ENCODE measurements at regions not wholly inside any gene's neighbourhood (a gene's known extent, or its start where the extent isn't known, plus 50 kb on each side); places are given as distances from the start of the nearest gene placed in this dataset.

DNA sequence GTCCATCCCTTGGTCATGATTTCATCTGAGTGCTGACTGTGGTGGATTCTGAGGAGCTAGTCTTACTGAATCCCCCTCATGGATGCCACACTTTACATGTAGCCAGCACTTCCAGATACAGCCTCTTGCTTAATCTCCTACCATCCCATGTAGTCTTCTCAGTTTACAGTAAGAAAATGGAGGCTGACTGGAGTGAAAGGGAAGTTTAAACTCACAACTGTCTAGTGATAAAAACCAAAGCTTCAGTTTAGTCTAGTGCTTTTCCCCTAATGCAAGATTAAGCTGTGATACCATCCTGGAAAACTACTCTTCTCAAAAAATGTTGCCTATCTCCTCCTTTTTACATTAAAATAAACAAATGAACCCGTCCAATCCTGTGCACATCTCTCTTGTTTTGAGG lies 146.8 kb upstream of the HES1 start:
- ChIA-PET POLR2A (ENCODE audit: partially characterized antibody) (no interaction called here), CTCF (ENCODE audit: partially characterized antibody) (no interaction called here)
- no peaks in the 10 kb centered on the region for H3K36me3 ChIP-seq (ENCODE audit: insufficient read depth, low read length)

GRCh38 chr3:193991666-193992424 lies 144.1 kb upstream of the HES1 start:
- Histone ChIP-seq H3K9me3 (ENCODE audit: control insufficient read depth in 1 of 2, low read length in 2 of 2) (no peaks in the 10 kb centered on the region), H3K36me3 (ENCODE audit: insufficient read depth, low read length) (no peaks in the 10 kb centered on the region), H3K4me1 (ENCODE audit: insufficient read depth, low read length) (no peaks in the 10 kb centered on the region), H3K27me3 (ENCODE audit: insufficient read depth, low read length) (no peaks in the 10 kb centered on the region), H3K27ac (ENCODE audit: low read depth, low read length) (no peak overlapping the region), H3K4me3 (ENCODE audit: low read length in 2 of 2) (no peak overlapping the region)
- Mint-ChIP-seq H3K9me3 (peaks cover 0 to 4% (median 0%) of the 10 kb centered on the region in 8 donors), H3K27me3 (peaks cover 0 to under 1% of the 10 kb centered on the region in 2 donors), H3K4me3 (no peak overlapping the region), H3K36me3 (no peaks in the 10 kb centered on the region), H3K4me1 (no peaks in the 10 kb centered on the region), H3K27ac (no peak overlapping the region)
- POLR2A ChIA-PET (ENCODE audit: partially characterized antibody): interaction anchor here (0.7 kb wide), 1 partner anchor 324 kb away, joined by 3 read pairs; no protein-coding TSS in a partner anchor
- intact Hi-C loops (cut with micrococcal nuclease): no loop called here
- DNase-seq: no peak
- CTCF ChIA-PET (ENCODE audit: partially characterized antibody): no interaction called here

More for the DNA sequence above, 146.8 kb upstream of the HES1 start:
- Mint-ChIP-seq H3K36me3 (no peaks in the 10 kb centered on the region), H3K27me3 (peaks cover 3 to 4% of the 10 kb centered on the region in 2 donors), H3K4me3 (no peak overlapping the region), H3K9me3 (peaks cover 0 to 4% (median 0%) of the 10 kb centered on the region in 8 donors), H3K27ac (no peak overlapping the region), H3K4me1 (no peaks in the 10 kb centered on the region)
- DNase-seq: no peak
- H3K9me3 ChIP-seq (ENCODE audit: control insufficient read depth in 1 of 2, low read length in 2 of 2): no peaks in the 10 kb centered on the region
- H3K27me3 ChIP-seq (ENCODE audit: insufficient read depth, low read length): no peaks in the 10 kb centered on the region
- H3K27ac ChIP-seq (ENCODE audit: low read depth, low read length): no peak overlapping the region
- intact Hi-C loops (cut with micrococcal nuclease): no loop called here
- H3K4me3 ChIP-seq (ENCODE audit: low read length in 2 of 2): no peak overlapping the region
- H3K4me1 ChIP-seq (ENCODE audit: insufficient read depth, low read length): no peaks in the 10 kb centered on the region

DNA sequence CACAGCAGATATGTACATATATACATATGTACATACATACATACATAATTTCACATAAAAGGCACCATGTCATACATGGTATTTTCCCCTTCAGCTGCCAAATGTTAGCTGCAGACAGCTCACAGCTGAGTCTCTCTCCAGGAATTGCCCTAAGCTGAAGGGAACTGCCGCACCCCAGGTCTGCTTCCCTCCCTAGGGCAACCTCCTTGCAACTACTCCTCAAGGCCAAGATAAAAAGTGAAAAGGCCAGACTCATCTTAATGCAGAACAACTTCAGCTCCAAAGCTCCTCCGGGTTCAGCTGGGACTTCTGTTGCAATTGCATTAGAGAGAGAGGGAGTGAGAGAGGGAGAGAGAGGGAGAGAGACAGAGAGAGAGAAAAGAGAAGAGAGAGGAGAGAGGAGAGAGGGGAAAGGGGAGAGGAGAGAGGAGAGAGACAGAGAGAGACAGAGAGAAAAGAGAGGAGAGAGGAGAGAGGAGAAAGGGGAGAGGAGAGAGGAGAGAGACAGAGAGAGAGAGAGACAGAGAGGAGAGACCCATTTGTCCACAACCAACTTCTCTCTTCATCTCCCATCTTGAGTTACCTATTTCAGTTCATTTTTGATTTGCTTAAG lies 143.4 kb upstream of the HES1 start:
- POLR2A ChIA-PET (ENCODE audit: partially characterized antibody): interaction anchor here (0.7 kb wide), 1 partner anchor 323 kb away, joined by 3 read pairs; no protein-coding TSS in a partner anchor
- H3K36me3 Mint-ChIP-seq: no peaks in the 10 kb centered on the region
- H3K9me3 Mint-ChIP-seq: peaks cover 0 to 4% (median 0%) of the 10 kb centered on the region in 8 donors
- intact Hi-C loops (cut with micrococcal nuclease): no loop called here
- no peaks in the 10 kb centered on the region for H3K27me3 Mint-ChIP-seq
- H3K27ac Mint-ChIP-seq: no peak overlapping the region
- no peak overlapping the region for H3K4me3 ChIP-seq (ENCODE audit: low read length in 2 of 2)
- H3K36me3 ChIP-seq (ENCODE audit: insufficient read depth, low read length): no peaks in the 10 kb centered on the region
- H3K27me3 ChIP-seq (ENCODE audit: insufficient read depth, low read length): no peaks in the 10 kb centered on the region
- no peaks in the 10 kb centered on the region for H3K4me1 ChIP-seq (ENCODE audit: insufficient read depth, low read length)
- CTCF ChIA-PET (ENCODE audit: partially characterized antibody): no interaction called here
- no peaks in the 10 kb centered on the region for H3K4me1 Mint-ChIP-seq
- H3K27ac ChIP-seq (ENCODE audit: low read depth, low read length): no peak overlapping the region
- H3K4me3 Mint-ChIP-seq: no peak overlapping the region
- H3K9me3 ChIP-seq (ENCODE audit: control insufficient read depth in 1 of 2, low read length in 2 of 2): no peaks in the 10 kb centered on the region
- DNase-seq: no peak

GRCh38 chr3:193996221-193996620 lies 139.7 kb upstream of the HES1 start:
- Mint-ChIP-seq H3K4me1 (no peaks in the 10 kb centered on the region), H3K9me3 (no peaks in the 10 kb centered on the region), H3K36me3 (no peaks in the 10 kb centered on the region), H3K4me3 (no peak overlapping the region), H3K27ac (no peak overlapping the region), H3K27me3 (peaks cover 4 to 17% of the 10 kb centered on the region in 2 donors)
- Histone ChIP-seq H3K4me1 (ENCODE audit: insufficient read depth, low read length) (no peaks in the 10 kb centered on the region), H3K4me3 (ENCODE audit: low read length in 2 of 2) (no peak overlapping the region), H3K27ac (ENCODE audit: low read depth, low read length) (no peak overlapping the region), H3K36me3 (ENCODE audit: insufficient read depth, low read length) (no peaks in the 10 kb centered on the region), H3K27me3 (ENCODE audit: insufficient read depth, low read length) (no peaks in the 10 kb centered on the region), H3K9me3 (ENCODE audit: control insufficient read depth in 1 of 2, low read length in 2 of 2) (no peaks in the 10 kb centered on the region)
- intact Hi-C loops (cut with micrococcal nuclease): no loop called here
- DNase-seq: no peak
- ChIA-PET CTCF (ENCODE audit: partially characterized antibody) (no interaction called here), POLR2A (ENCODE audit: partially characterized antibody) (no interaction called here)

DNA sequence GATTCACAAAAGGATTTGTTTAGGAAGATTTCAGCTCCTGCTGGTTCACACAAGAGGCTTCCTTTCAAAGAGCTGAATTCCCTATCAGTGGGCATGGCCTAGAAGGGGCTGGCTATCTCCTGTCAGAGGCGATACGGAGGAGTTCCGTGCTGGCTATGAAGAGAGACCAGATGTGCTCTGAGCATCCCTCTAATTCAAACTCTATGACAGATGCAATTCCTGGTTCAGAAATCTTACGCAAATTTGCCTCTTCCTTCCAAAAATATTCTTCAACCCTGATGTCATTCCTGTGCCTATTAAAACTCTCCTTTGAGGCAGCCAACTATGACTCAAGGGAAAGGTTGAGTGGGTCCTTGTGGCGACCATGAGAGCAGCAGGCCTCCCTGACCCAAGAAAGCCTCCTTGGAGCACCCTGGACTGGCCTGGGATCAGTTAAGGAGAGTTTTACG lies 139.3 kb upstream of the HES1 start:
- H3K27me3 Mint-ChIP-seq: peaks cover 4 to 19% of the 10 kb centered on the region in 2 donors
- POLR2A ChIA-PET (ENCODE audit: partially characterized antibody): no interaction called here

GRCh38 chr3:193997228-193998122 lies 138.5 kb upstream of the HES1 start:
- no peaks in the 10 kb centered on the region for H3K36me3 Mint-ChIP-seq
- peaks cover 0 to 3% (median 2%) of the 10 kb centered on the region in 4 donors for H3K4me1 Mint-ChIP-seq
- no peak overlapping the region for H3K27ac ChIP-seq (ENCODE audit: low read depth, low read length)
- H3K9me3 ChIP-seq (ENCODE audit: control insufficient read depth in 1 of 2, low read length in 2 of 2): no peaks in the 10 kb centered on the region
- POLR2A ChIA-PET (ENCODE audit: partially characterized antibody): no interaction called here
- no peak overlapping the region for H3K27ac Mint-ChIP-seq
- H3K4me3 ChIP-seq (ENCODE audit: low read length in 2 of 2): no peak overlapping the region
- peaks cover 0 to 1% (median 0%) of the 10 kb centered on the region in 8 donors for H3K9me3 Mint-ChIP-seq
- H3K27me3 ChIP-seq (ENCODE audit: insufficient read depth, low read length): no peaks in the 10 kb centered on the region
- H3K4me1 ChIP-seq (ENCODE audit: insufficient read depth, low read length): no peaks in the 10 kb centered on the region
- H3K27me3 Mint-ChIP-seq: peaks cover 8 to 27% of the 10 kb centered on the region in 2 donors
- CTCF ChIA-PET (ENCODE audit: partially characterized antibody): no interaction called here
- no peaks in the 10 kb centered on the region for H3K36me3 ChIP-seq (ENCODE audit: insufficient read depth, low read length)
- intact Hi-C loops (cut with micrococcal nuclease): no loop called here
- H3K4me3 Mint-ChIP-seq: no peak overlapping the region
- no peak for DNase-seq

More for the DNA sequence above, 139.3 kb upstream of the HES1 start:
- H3K27ac ChIP-seq (ENCODE audit: low read depth, low read length): no peak overlapping the region
- Mint-ChIP-seq H3K4me1 (no peaks in the 10 kb centered on the region), H3K36me3 (no peaks in the 10 kb centered on the region), H3K27ac (no peak overlapping the region), H3K9me3 (no peaks in the 10 kb centered on the region), H3K4me3 (no peak overlapping the region)
- H3K36me3 ChIP-seq (ENCODE audit: insufficient read depth, low read length): no peaks in the 10 kb centered on the region
- CTCF ChIA-PET (ENCODE audit: partially characterized antibody): no interaction called here
- no peaks in the 10 kb centered on the region for H3K4me1 ChIP-seq (ENCODE audit: insufficient read depth, low read length)
- DNase-seq: no peak
- no peaks in the 10 kb centered on the region for H3K9me3 ChIP-seq (ENCODE audit: control insufficient read depth in 1 of 2, low read length in 2 of 2)
- H3K4me3 ChIP-seq (ENCODE audit: low read length in 2 of 2): no peak overlapping the region
- H3K27me3 ChIP-seq (ENCODE audit: insufficient read depth, low read length): no peaks in the 10 kb centered on the region
- intact Hi-C loops (cut with micrococcal nuclease): no loop called here

GRCh38 chr3:193998123-193998448 lies 137.9 kb upstream of the HES1 start:
- ChIA-PET CTCF (ENCODE audit: partially characterized antibody) (no interaction called here), POLR2A (ENCODE audit: partially characterized antibody) (no interaction called here)
- H3K4me3 Mint-ChIP-seq: no peak overlapping the region
- H3K27ac ChIP-seq (ENCODE audit: low read depth, low read length): no peak overlapping the region
- H3K27me3 Mint-ChIP-seq: peaks cover 9 to 29% of the 10 kb centered on the region in 2 donors
- no peaks in the 10 kb centered on the region for H3K36me3 ChIP-seq (ENCODE audit: insufficient read depth, low read length)
- H3K9me3 ChIP-seq (ENCODE audit: control insufficient read depth in 1 of 2, low read length in 2 of 2): no peaks in the 10 kb centered on the region
- intact Hi-C loops (cut with micrococcal nuclease): no loop called here
- H3K4me3 ChIP-seq (ENCODE audit: low read length in 2 of 2): no peak overlapping the region
- no peaks in the 10 kb centered on the region for H3K36me3 Mint-ChIP-seq
- H3K4me1 ChIP-seq (ENCODE audit: insufficient read depth, low read length): no peaks in the 10 kb centered on the region
- peaks cover 0 to 1% (median 0%) of the 10 kb centered on the region in 8 donors for H3K9me3 Mint-ChIP-seq
- H3K27ac Mint-ChIP-seq: no peak overlapping the region
- H3K27me3 ChIP-seq (ENCODE audit: insufficient read depth, low read length): no peaks in the 10 kb centered on the region
- peaks cover 0 to 4% (median 2%) of the 10 kb centered on the region in 4 donors for H3K4me1 Mint-ChIP-seq
- no peak for DNase-seq

Data from CD4-positive, alpha-beta memory T cell (primary cell).